ENCODE measurements at regions not wholly inside any gene's neighbourhood (a gene's known extent, or its start where the extent isn't known, plus 50 kb on each side); places are given as distances from the start of the nearest gene placed in this dataset.

GRCh38 chr6:134676307-134677281 is 273.3 kb downstream of the ALDH8A1 start:
- TF ChIP-seq CTCF (IDR thresholded peaks at IDR 0.05) = no peak
- Mint-ChIP-seq H3K9me3 (no peaks in the 10 kb centered on the region), H3K36me3 (ENCODE audit: low read depth) (no peaks in the 10 kb centered on the region), H3K27ac (no peak overlapping the region), H3K4me1 (ENCODE audit: low read depth) (peaks cover 2% of the 10 kb centered on the region), H3K27me3 (no peaks in the 10 kb centered on the region), H3K4me3 (no peak overlapping the region)
- intact Hi-C loops (cut with micrococcal nuclease) = no loop called here
- DNase-seq = no peak
- ChIA-PET CTCF (no interaction called here), POLR2A (no interaction called here)
- no peak for ATAC-seq

- intact Hi-C loops (cut with micrococcal nuclease) = no loop called here
- DNase-seq (no peak), ATAC-seq (no peak)
- no peaks in the 10 kb centered on the region for H3K9me3 Mint-ChIP-seq
- CTCF ChIA-PET = no interaction called here
- H3K27ac Mint-ChIP-seq = no peak overlapping the region
- H3K4me1 Mint-ChIP-seq (ENCODE audit: low read depth) = peaks cover 2% of the 10 kb centered on the region
- POLR2A ChIA-PET = no interaction called here
- TF ChIP-seq CTCF (IDR thresholded peaks at IDR 0.05) = no peak
- no peaks in the 10 kb centered on the region for H3K27me3 Mint-ChIP-seq
- H3K4me3 Mint-ChIP-seq = no peak overlapping the region
- H3K36me3 Mint-ChIP-seq (ENCODE audit: low read depth) = no peaks in the 10 kb centered on the region
Observed at GRCh38 chr6:134675110-134676054, 274.5 kb downstream of the ALDH8A1 start.

- H3K27ac Mint-ChIP-seq = no peak overlapping the region
- DNase-seq (no peak), ATAC-seq (no peak)
- H3K9me3 Mint-ChIP-seq = no peaks in the 10 kb centered on the region
- no peak for TF ChIP-seq CTCF (IDR thresholded peaks at IDR 0.05)
- ChIA-PET CTCF (no interaction called here), POLR2A (no interaction called here)
- intact Hi-C loops (cut with micrococcal nuclease) = no loop called here
- no peak overlapping the region for H3K4me3 Mint-ChIP-seq
- no peaks in the 10 kb centered on the region for H3K36me3 Mint-ChIP-seq (ENCODE audit: low read depth)
- H3K4me1 Mint-ChIP-seq (ENCODE audit: low read depth) = no peaks in the 10 kb centered on the region
- H3K27me3 Mint-ChIP-seq = no peaks in the 10 kb centered on the region
Observed at GRCh38 chr6:134674562-134674961, 275.3 kb downstream of the ALDH8A1 start.

- ChIA-PET POLR2A (interaction anchor here (0.9 kb wide), 1 partner anchor 52 kb away, joined by 3 read pairs; no protein-coding TSS in a partner anchor), CTCF (interaction anchor here (0.9 kb wide), 1 partner anchor 558 kb away, joined by 3 read pairs; no protein-coding TSS in a partner anchor)
- no peak for TF ChIP-seq CTCF (IDR thresholded peaks at IDR 0.05)
- Mint-ChIP-seq H3K27ac (no peak overlapping the region), H3K4me1 (ENCODE audit: low read depth) (no peaks in the 10 kb centered on the region), H3K36me3 (ENCODE audit: low read depth) (no peaks in the 10 kb centered on the region), H3K4me3 (no peak overlapping the region), H3K27me3 (no peaks in the 10 kb centered on the region), H3K9me3 (no peaks in the 10 kb centered on the region)
- no peak for DNase-seq
- intact Hi-C loops (cut with micrococcal nuclease) = no loop called here
- no peak for ATAC-seq
Observed at GRCh38 chr6:134669485-134669884, 280.4 kb downstream of the ALDH8A1 start.
